GM23338 (cell line): ENCODE measurements at regions not wholly inside any gene's neighbourhood (a gene's known extent, or its start where the extent isn't known, plus 50 kb on each side); places are given as distances from the start of the nearest gene placed in this dataset.

ENCODE experiments used
- CREB1 ChIP-seq: fragments of 250-450 bp; sonication (Bioruptor Pico); IDR thresholded peaks from 2 replicates; pipeline ENCODE4 v1.5.0; 2020; ENCODE audit warnings: low read depth, mild to moderate bottlenecking, moderate library complexity
- CTCF ChIP-seq, 2 experiments: fragments of 200-600 bp in 1 of 2; sonication (generic) in 1 of 2; conservative IDR thresholded peaks; 2 replicates each; pipeline versions ENCODE4 v1.5.1 to v1.6.1; 2016 to 2017; ENCODE audit warnings: antibody characterized with exemption in 2 of 2, low read depth in 2 of 2, mild to moderate bottlenecking in 2 of 2, moderate library complexity in 1 of 2
- ETS1 ChIP-seq: IDR thresholded peaks from 2 replicates; pipeline ENCODE4 v1.6.1; 2016; ENCODE audit warnings: antibody characterized with exemption
- EZH2 ChIP-seq: fragments of 200-600 bp; sonication (generic); IDR thresholded peaks from one replicate; pipeline ENCODE4 v1.8.0; 2017; ENCODE audit warnings: antibody characterized with exemption, mild to moderate bottlenecking, low read depth; ENCODE audit not compliant: unreplicated experiment
- EZH2phosphoT487 ChIP-seq: fragments of 200-600 bp; sonication (generic); IDR thresholded peaks from one replicate; pipeline ENCODE4 v1.8.1; 2018; ENCODE audit warnings: antibody characterized with exemption; ENCODE audit not compliant: unreplicated experiment
- POLR2AphosphoS5 ChIP-seq: IDR thresholded peaks from 2 replicates; pipeline ENCODE4 v1.6.1; 2016; ENCODE audit warnings: antibody characterized with exemption, low read depth
- REST ChIP-seq: IDR thresholded peaks from one replicate; pipeline ENCODE4 v1.6.1; 2018; ENCODE audit warnings: antibody characterized with exemption; ENCODE audit not compliant: unreplicated experiment
- ZNF331 ChIP-seq: fragments of 250-450 bp; sonication (Bioruptor Pico); IDR thresholded peaks from 2 replicates; pipeline ENCODE4 v1.5.0; 2020; ENCODE audit warnings: low read depth, mild to moderate bottlenecking, moderate library complexity

GRCh38 chr18:44497311-44497710 is 183.4 kb upstream of the SETBP1 start:
- TF ChIP-seq REST (no peak), CTCF (conservative IDR thresholded peaks at IDR 0.05; ENCODE audit: low read depth in 2 of 2) (no peak), CREB1 (no peak), EZH2 (no peak), POLR2AphosphoS5 (no peak), ZNF331 (CRISPR knock-in tag) (no peak), EZH2phosphoT487 (no peak), ETS1 (no peak)
